Cardiac muscle cell (in vitro differentiated cells and primary cell): ENCODE measurements at regions not wholly inside any gene's neighbourhood (a gene's known extent, or its start where the extent isn't known, plus 50 kb on each side); places are given as distances from the start of the nearest gene placed in this dataset.

Experiments
- DNase-seq, 2 donors: peaks; one replicate each; pipeline versions ENCODE4 v3.0.0 to v3.0.0-alpha.2; 2010 to 2017; ENCODE audit warnings: low read depth in 1 of 2, low spot score in 1 of 2
- H3K27ac ChIP-seq: fragments of 200-600 bp; sonication (generic); 2 replicates; pipeline ENCODE4 v1.5.1; 2016
- H3K27me3 ChIP-seq: fragments of 200-600 bp; sonication (generic); 2 replicates; pipeline ENCODE4 v1.6.0; 2016; ENCODE audit warnings: control low read depth
- H3K36me3 ChIP-seq: fragments of 200-600 bp; sonication (generic); 2 replicates; pipeline ENCODE4 v1.5.1; 2016; ENCODE audit warnings: control low read depth
- H3K4me1 ChIP-seq: fragments of 200-600 bp; sonication (generic); 2 replicates; pipeline ENCODE4 v1.8.1; 2017; ENCODE audit warnings: low read depth, mild to moderate bottlenecking, mixed run types
- H3K4me3 ChIP-seq: fragments of 200-600 bp; sonication (generic); 2 replicates; pipeline ENCODE4 v1.5.1; 2016; ENCODE audit warnings: mild to moderate bottlenecking
- H3K9me3 ChIP-seq: fragments of 200-600 bp; sonication (generic); 2 replicates; pipeline ENCODE4 v1.5.1; 2017; ENCODE audit warnings: low read depth, mild to moderate bottlenecking, control low read depth
- CTCF ChIP-seq: IDR thresholded peaks from 2 replicates; pipeline ENCODE4 v1.5.1; 2012; ENCODE audit warnings: low read depth, mild to moderate bottlenecking, low read length

DNA sequence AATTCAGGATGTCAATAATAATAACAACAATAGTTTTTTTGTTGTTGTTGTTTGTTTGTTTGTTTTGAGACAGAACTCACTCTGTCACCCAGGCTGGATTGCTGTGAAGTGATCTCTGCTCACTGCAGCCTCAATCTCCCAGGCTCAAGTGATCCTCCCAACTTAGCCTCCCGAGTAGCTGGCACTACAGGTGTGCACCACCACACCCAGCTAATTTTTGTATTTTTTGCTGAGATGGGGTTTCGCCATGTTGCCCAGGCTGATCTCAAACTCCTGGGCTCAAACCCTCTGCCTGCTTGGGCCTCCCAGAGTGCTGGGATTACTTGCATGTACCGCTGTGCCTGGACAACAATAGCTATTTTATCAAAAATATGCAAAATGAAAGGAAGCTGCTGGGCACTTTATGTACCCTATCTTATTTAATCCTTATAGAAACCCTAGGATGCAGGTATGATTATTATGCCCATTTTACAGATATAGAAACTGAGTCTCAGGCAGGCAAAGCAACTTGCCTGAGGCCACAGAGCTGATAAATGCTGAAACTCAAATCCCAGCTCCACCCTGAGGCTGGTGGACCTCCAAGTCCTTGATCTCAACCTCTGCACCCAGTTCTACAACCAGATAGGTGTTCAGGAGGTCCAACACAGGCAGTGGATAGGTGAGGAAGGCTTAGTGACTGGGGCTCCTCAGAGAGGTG lies 57.4 kb upstream of the CTPS1 start:
- no peaks in the 10 kb centered on the region for H3K27me3 ChIP-seq
- H3K4me3 ChIP-seq, result no peak overlapping the region
- no peak for DNase-seq
- no peak overlapping the region for H3K27ac ChIP-seq
- H3K9me3 ChIP-seq, result no peaks in the 10 kb centered on the region
- no peaks in the 10 kb centered on the region for H3K36me3 ChIP-seq
- H3K4me1 ChIP-seq, result no peaks in the 10 kb centered on the region
- TF ChIP-seq CTCF, result no peak

DNA sequence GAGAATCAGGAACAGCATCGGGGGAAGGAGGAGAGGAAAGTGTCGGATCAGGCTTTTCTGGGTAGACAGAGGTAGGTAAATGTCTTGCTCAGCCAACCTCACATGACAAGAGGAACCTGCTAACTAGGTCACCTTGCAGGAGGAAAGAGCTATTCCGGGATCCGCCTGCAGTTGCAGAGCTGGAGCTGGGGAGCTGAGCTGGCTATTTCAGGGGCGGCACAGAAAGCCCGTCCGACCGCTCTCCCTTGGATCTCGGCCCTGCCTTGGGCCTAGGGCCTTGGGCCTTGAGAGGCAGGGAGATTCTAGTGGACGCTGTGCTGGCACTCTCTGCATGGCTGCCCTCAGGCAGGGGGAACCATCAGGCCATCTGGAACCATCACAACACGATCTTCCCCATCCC lies 56.5 kb upstream of the CTPS1 start:
- Histone ChIP-seq H3K27ac (no peak overlapping the region), H3K27me3 (no peaks in the 10 kb centered on the region), H3K4me1 (no peaks in the 10 kb centered on the region), H3K4me3 (no peak overlapping the region), H3K36me3 (no peaks in the 10 kb centered on the region), H3K9me3 (no peaks in the 10 kb centered on the region)
- no peak for TF ChIP-seq CTCF
- peak in 1 of 2 donors; percentile 13 for DNase-seq

GRCh38 chr1:40923511-40924020 lies 55.9 kb upstream of the CTPS1 start:
- H3K27ac ChIP-seq, result no peak overlapping the region
- H3K9me3 ChIP-seq, result no peaks in the 10 kb centered on the region
- H3K4me1 ChIP-seq, result no peaks in the 10 kb centered on the region
- no peak for DNase-seq
- no peaks in the 10 kb centered on the region for H3K27me3 ChIP-seq
- H3K36me3 ChIP-seq, result no peaks in the 10 kb centered on the region
- no peak overlapping the region for H3K4me3 ChIP-seq
- TF ChIP-seq CTCF, result no peak

GRCh38 chr1:40924767-40925166 lies 54.7 kb upstream of the CTPS1 start:
- Histone ChIP-seq H3K27me3 (no peaks in the 10 kb centered on the region), H3K4me1 (no peaks in the 10 kb centered on the region), H3K4me3 (no peak overlapping the region), H3K27ac (no peak overlapping the region), H3K36me3 (no peaks in the 10 kb centered on the region), H3K9me3 (no peaks in the 10 kb centered on the region)
- no peak for TF ChIP-seq CTCF
- no peak for DNase-seq

GRCh38 chr1:40925834-40926410 lies 53.6 kb upstream of the CTPS1 start:
- H3K36me3 ChIP-seq, result no peaks in the 10 kb centered on the region
- H3K4me1 ChIP-seq, result no peaks in the 10 kb centered on the region
- no peaks in the 10 kb centered on the region for H3K9me3 ChIP-seq
- H3K27me3 ChIP-seq, result no peaks in the 10 kb centered on the region
- H3K4me3 ChIP-seq, result no peak overlapping the region
- no peak overlapping the region for H3K27ac ChIP-seq
- no peak for DNase-seq
- TF ChIP-seq CTCF, result no peak
